ENCODE measurements at regions not wholly inside any gene's neighbourhood (a gene's known extent, or its start where the extent isn't known, plus 50 kb on each side); places are given as distances from the start of the nearest gene placed in this dataset.

- Histone ChIP-seq H3K27ac (ENCODE audit: low read depth, low read length) (no peak overlapping the region), H3K36me3 (ENCODE audit: control insufficient read depth in 1 of 2, insufficient read depth in 2 of 2, low read length in 2 of 2) (no peaks in the 10 kb centered on the region), H3K23ac (ENCODE audit: low read length) (no peak overlapping the region), H3K79me2 (ENCODE audit: control insufficient read depth, insufficient read depth, low read length, poor library complexity) (no peaks in the 10 kb centered on the region), H2BK5ac (ENCODE audit: low read depth, low read length, poor library complexity) (no peak overlapping the region), H3K4me1 (ENCODE audit: control insufficient read depth in 1 of 2, insufficient read depth in 2 of 2, low read length in 2 of 2) (no peaks in the 10 kb centered on the region), H2BK120ac (ENCODE audit: insufficient read depth, low read length, poor library complexity) (no peak overlapping the region), H2AK5ac (ENCODE audit: low read length) (no peak overlapping the region), H4K12ac (ENCODE audit: low read depth, low read length) (no peak overlapping the region), H2BK12ac (ENCODE audit: low read length) (no peak overlapping the region), H2AFZ (ENCODE audit: insufficient read depth, low read length, poor library complexity) (no peak overlapping the region), H3K27me3 (ENCODE audit: insufficient read depth, low read length) (no peaks in the 10 kb centered on the region), H3K4ac (ENCODE audit: low read depth, low read length) (no peak overlapping the region), H4K8ac (ENCODE audit: low read depth, low read length) (no peak overlapping the region), H4K91ac (ENCODE audit: low read depth, low read length) (no peak overlapping the region), H3K9ac (ENCODE audit: low read length) (no peak overlapping the region), H3K18ac (ENCODE audit: low read length) (no peak overlapping the region), H3K79me1 (ENCODE audit: low read length) (no peaks in the 10 kb centered on the region), H3K9me3 (ENCODE audit: insufficient read depth, low read depth, low read length) (peaks cover 2% of the 10 kb centered on the region), H3K4me2 (ENCODE audit: low read length) (no peak overlapping the region), H3K4me3 (ENCODE audit: low read depth, low read length) (no peak overlapping the region), H3K14ac (ENCODE audit: low read length) (no peak overlapping the region)
- peak; percentile 31 to 76 for DNase-seq
These were observed 150.8 kb upstream of the PTGFR start for GRCh38 chr1:78340006-78340405.

GRCh38 chr1:78348496-78349284 lies 142.1 kb upstream of the PTGFR start:
- Histone ChIP-seq H3K23ac (ENCODE audit: low read length) (no peak overlapping the region), H3K18ac (ENCODE audit: low read length) (no peak overlapping the region), H3K27me3 (ENCODE audit: insufficient read depth, low read length) (no peaks in the 10 kb centered on the region), H2AFZ (ENCODE audit: insufficient read depth, low read length, poor library complexity) (no peak overlapping the region), H3K4me2 (ENCODE audit: low read length) (no peak overlapping the region), H3K14ac (ENCODE audit: low read length) (no peak overlapping the region), H2AK5ac (ENCODE audit: low read length) (no peak overlapping the region), H4K8ac (ENCODE audit: low read depth, low read length) (no peak overlapping the region), H3K4me1 (ENCODE audit: control insufficient read depth in 1 of 2, insufficient read depth in 2 of 2, low read length in 2 of 2) (no peaks in the 10 kb centered on the region), H3K9me3 (ENCODE audit: insufficient read depth, low read depth, low read length) (no peaks in the 10 kb centered on the region), H3K36me3 (ENCODE audit: control insufficient read depth in 1 of 2, insufficient read depth in 2 of 2, low read length in 2 of 2) (no peaks in the 10 kb centered on the region), H3K9ac (ENCODE audit: low read length) (no peak overlapping the region), H2BK5ac (ENCODE audit: low read depth, low read length, poor library complexity) (no peak overlapping the region), H4K91ac (ENCODE audit: low read depth, low read length) (no peak overlapping the region), H3K27ac (ENCODE audit: low read depth, low read length) (no peak overlapping the region), H3K4me3 (ENCODE audit: low read depth, low read length) (no peak overlapping the region), H2BK120ac (ENCODE audit: insufficient read depth, low read length, poor library complexity) (no peak overlapping the region), H3K79me2 (ENCODE audit: control insufficient read depth, insufficient read depth, low read length, poor library complexity) (no peaks in the 10 kb centered on the region), H4K12ac (ENCODE audit: low read depth, low read length) (no peak overlapping the region), H3K79me1 (ENCODE audit: low read length) (no peaks in the 10 kb centered on the region), H2BK12ac (ENCODE audit: low read length) (no peak overlapping the region), H3K4ac (ENCODE audit: low read depth, low read length) (no peak overlapping the region)
- no peak for DNase-seq

GRCh38 chr1:78351551-78352216 lies 139.1 kb upstream of the PTGFR start:
- DNase-seq, result no peak
- H3K4me1 ChIP-seq (ENCODE audit: control insufficient read depth in 1 of 2, insufficient read depth in 2 of 2, low read length in 2 of 2), result no peaks in the 10 kb centered on the region
- no peaks in the 10 kb centered on the region for H3K79me1 ChIP-seq (ENCODE audit: low read length)
- H4K12ac ChIP-seq (ENCODE audit: low read depth, low read length), result no peak overlapping the region
- no peak overlapping the region for H4K91ac ChIP-seq (ENCODE audit: low read depth, low read length)
- no peak overlapping the region for H2AK5ac ChIP-seq (ENCODE audit: low read length)
- H2BK12ac ChIP-seq (ENCODE audit: low read length), result no peak overlapping the region
- H3K4ac ChIP-seq (ENCODE audit: low read depth, low read length), result no peak overlapping the region
- H2BK120ac ChIP-seq (ENCODE audit: insufficient read depth, low read length, poor library complexity), result no peak overlapping the region
- H3K36me3 ChIP-seq (ENCODE audit: control insufficient read depth in 1 of 2, insufficient read depth in 2 of 2, low read length in 2 of 2), result no peaks in the 10 kb centered on the region
- H2BK5ac ChIP-seq (ENCODE audit: low read depth, low read length, poor library complexity), result no peak overlapping the region
- H3K27ac ChIP-seq (ENCODE audit: low read depth, low read length), result no peak overlapping the region
- no peak overlapping the region for H3K4me3 ChIP-seq (ENCODE audit: low read depth, low read length)
- H3K23ac ChIP-seq (ENCODE audit: low read length), result no peak overlapping the region
- no peaks in the 10 kb centered on the region for H3K27me3 ChIP-seq (ENCODE audit: insufficient read depth, low read length)
- no peak overlapping the region for H4K8ac ChIP-seq (ENCODE audit: low read depth, low read length)
- H3K9ac ChIP-seq (ENCODE audit: low read length), result no peak overlapping the region
- no peaks in the 10 kb centered on the region for H3K79me2 ChIP-seq (ENCODE audit: control insufficient read depth, insufficient read depth, low read length, poor library complexity)
- H3K14ac ChIP-seq (ENCODE audit: low read length), result no peak overlapping the region
- WGBS (ENCODE audit: extremely low coverage, insufficient coverage, insufficient read length), result no CpG with 5 or more reads among the region's 2 CpGs
- H3K18ac ChIP-seq (ENCODE audit: low read length), result no peak overlapping the region
- no peak overlapping the region for H2AFZ ChIP-seq (ENCODE audit: insufficient read depth, low read length, poor library complexity)
- H3K4me2 ChIP-seq (ENCODE audit: low read length), result no peak overlapping the region
- no peaks in the 10 kb centered on the region for H3K9me3 ChIP-seq (ENCODE audit: insufficient read depth, low read depth, low read length)

DNA sequence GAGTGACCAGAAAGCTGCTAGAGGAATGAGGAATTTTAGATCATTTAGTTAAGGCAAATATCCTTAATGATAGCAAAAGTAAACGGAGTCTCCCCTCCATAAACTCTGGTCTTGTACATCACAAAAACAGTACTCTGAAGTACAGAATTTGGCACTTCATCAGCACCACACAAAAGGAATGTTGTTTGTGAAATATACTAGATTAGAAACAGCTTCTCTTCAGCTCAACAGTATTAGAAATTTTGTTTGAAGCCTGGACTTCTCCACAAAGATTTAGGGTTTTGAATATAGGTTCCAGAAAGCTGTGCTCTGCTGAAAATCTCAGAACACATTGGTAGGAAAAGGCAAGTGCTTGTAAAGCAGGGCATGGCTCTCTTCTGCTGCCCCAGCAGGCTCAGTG lies 135.1 kb upstream of the PTGFR start:
- H3K79me1 ChIP-seq (ENCODE audit: low read length), result no peaks in the 10 kb centered on the region
- no peaks in the 10 kb centered on the region for H3K9me3 ChIP-seq (ENCODE audit: insufficient read depth, low read depth, low read length)
- no peaks in the 10 kb centered on the region for H3K36me3 ChIP-seq (ENCODE audit: control insufficient read depth in 1 of 2, insufficient read depth in 2 of 2, low read length in 2 of 2)
- H2BK5ac ChIP-seq (ENCODE audit: low read depth, low read length, poor library complexity), result no peak overlapping the region
- DNase-seq, result no peak
- H2AFZ ChIP-seq (ENCODE audit: insufficient read depth, low read length, poor library complexity), result no peak overlapping the region
- no CpG with 5 or more reads among the region's 1 CpG for WGBS (ENCODE audit: extremely low coverage, insufficient coverage, insufficient read length)
- no peak overlapping the region for H3K18ac ChIP-seq (ENCODE audit: low read length)
- no peak overlapping the region for H4K8ac ChIP-seq (ENCODE audit: low read depth, low read length)
- no peak overlapping the region for H3K14ac ChIP-seq (ENCODE audit: low read length)
- H4K91ac ChIP-seq (ENCODE audit: low read depth, low read length), result no peak overlapping the region
- H4K12ac ChIP-seq (ENCODE audit: low read depth, low read length), result no peak overlapping the region
- no peaks in the 10 kb centered on the region for H3K27me3 ChIP-seq (ENCODE audit: insufficient read depth, low read length)
- H3K9ac ChIP-seq (ENCODE audit: low read length), result no peak overlapping the region
- H3K27ac ChIP-seq (ENCODE audit: low read depth, low read length), result no peak overlapping the region
- no peaks in the 10 kb centered on the region for H3K79me2 ChIP-seq (ENCODE audit: control insufficient read depth, insufficient read depth, low read length, poor library complexity)
- H2BK12ac ChIP-seq (ENCODE audit: low read length), result no peak overlapping the region
- no peak overlapping the region for H3K4me3 ChIP-seq (ENCODE audit: low read depth, low read length)
- H3K4me1 ChIP-seq (ENCODE audit: control insufficient read depth in 1 of 2, insufficient read depth in 2 of 2, low read length in 2 of 2), result no peaks in the 10 kb centered on the region
- H3K4me2 ChIP-seq (ENCODE audit: low read length), result no peak overlapping the region
- H3K4ac ChIP-seq (ENCODE audit: low read depth, low read length), result no peak overlapping the region
- H2AK5ac ChIP-seq (ENCODE audit: low read length), result no peak overlapping the region
- no peak overlapping the region for H2BK120ac ChIP-seq (ENCODE audit: insufficient read depth, low read length, poor library complexity)
- H3K23ac ChIP-seq (ENCODE audit: low read length), result no peak overlapping the region
